ENCODE measurements at regions not wholly inside any gene's neighbourhood (a gene's known extent, or its start where the extent isn't known, plus 50 kb on each side); places are given as distances from the start of the nearest gene placed in this dataset.
"Not testable (repeated sequence)": the region's sequence is repeated elsewhere in the genome, so short reads cannot be mapped to it uniquely, and the experiment has no call there.

- no peaks in the 10 kb centered on the region for H3K27me3 ChIP-seq (ENCODE audit: control insufficient read depth in 2 of 2, insufficient read depth in 2 of 2, low read length in 2 of 2)
- no peaks in the 10 kb centered on the region for H4K20me1 ChIP-seq (replicated peaks; ENCODE audit: control insufficient read depth, extremely low read depth, insufficient read depth, low read length)
- TF ChIP-seq CTCF (IDR thresholded peaks at IDR 0.05; ENCODE audit: extremely low read depth in 1 of 2, insufficient read depth in 1 of 2, low read depth in 1 of 2, low read length in 2 of 2) (no peak), POLR2AphosphoS5 (IDR thresholded peaks at IDR 0.05; ENCODE audit: insufficient read depth, low read depth, low read length) (no peak), MAX (IDR thresholded peaks at IDR 0.05; ENCODE audit: insufficient read depth, insufficient read length) (no peak), POLR2A (IDR thresholded peaks at IDR 0.05; ENCODE audit: low read depth, low read length) (no peak), JUN (IDR thresholded peaks at IDR 0.05; ENCODE audit: borderline replicate concordance, insufficient read depth, insufficient read length, low read depth) (no peak), EZH2 (IDR thresholded peaks at IDR 0.05; ENCODE audit: borderline replicate concordance, low read depth, low read length, severe bottlenecking) (no peak), GATA2 (IDR thresholded peaks at IDR 0.05; ENCODE audit: insufficient read depth, insufficient read length, low read depth, low read length) (no peak), MYC (IDR thresholded peaks at IDR 0.05; ENCODE audit: low read depth, low read length) (no peak), FOS (IDR thresholded peaks at IDR 0.05; ENCODE audit: borderline replicate concordance, insufficient read depth, low read length) (no peak)
- no peak overlapping the region for H3K4me3 ChIP-seq (replicated peaks in 1 of 3; ENCODE audit: insufficient read depth in 1 of 3, low read depth in 1 of 3, low read length in 3 of 3)
- ChIA-PET POLR2A (no interaction called here), CTCF (no interaction called here)
- no peak for DNase-seq (ENCODE audit: low read depth, low spot score)
- H2AFZ ChIP-seq (ENCODE audit: low read depth, low read length): no peak overlapping the region
- H3K36me3 ChIP-seq (ENCODE audit: control insufficient read depth in 2 of 2, extremely low read depth in 1 of 2, insufficient read depth in 2 of 2, low read length in 2 of 2): no peaks in the 10 kb centered on the region
- H3K9me1 ChIP-seq (replicated peaks; ENCODE audit: control insufficient read depth, extremely low read depth, insufficient read depth, low read length): peaks cover 2% of the 10 kb centered on the region
- no peak overlapping the region for H3K9ac ChIP-seq (replicated peaks; ENCODE audit: extremely low read depth, insufficient read depth, low read length)
- no TSS peak for BruUV-seq (replicated peaks)
- peak; percentile 66 for FAIRE-seq
- intact Hi-C loops (cut with micrococcal nuclease) (no loop called here), dilution Hi-C loops (cut with MboI; ENCODE audit: extremely low pct_ligation_motif_present, low sequenced_read_pairs) (no loop called here)
- H3K27ac ChIP-seq (ENCODE audit: insufficient read depth, low read depth, low read length): no peak overlapping the region
- H3K9me3 ChIP-seq (replicated peaks; ENCODE audit: control insufficient read depth, insufficient read depth, low read length): no peaks in the 10 kb centered on the region
- H3K4me1 ChIP-seq (ENCODE audit: control insufficient read depth, extremely low read depth, insufficient read depth, low read length): no peaks in the 10 kb centered on the region
- H3K79me2 ChIP-seq (ENCODE audit: control insufficient read depth, insufficient read depth, low read length): no peaks in the 10 kb centered on the region
- H3K4me2 ChIP-seq (ENCODE audit: insufficient read depth, low read length): no peak overlapping the region
Observed at GRCh38 chr14:71433303-71433702, 498.9 kb upstream of the RGS6 start.

- H4K20me1 ChIP-seq (replicated peaks; ENCODE audit: control insufficient read depth, extremely low read depth, insufficient read depth, low read length); H3K27me3 ChIP-seq (ENCODE audit: control insufficient read depth in 2 of 2, insufficient read depth in 2 of 2, low read length in 2 of 2); DNase-seq (ENCODE audit: low read depth, low spot score); H3K9me3 ChIP-seq (replicated peaks; ENCODE audit: control insufficient read depth, insufficient read depth, low read length); H3K4me2 ChIP-seq (ENCODE audit: insufficient read depth, low read length); intact Hi-C loops (cut with micrococcal nuclease); H3K4me3 ChIP-seq (replicated peaks in 1 of 3; ENCODE audit: insufficient read depth in 1 of 3, low read depth in 1 of 3, low read length in 3 of 3); FAIRE-seq; H3K36me3 ChIP-seq (ENCODE audit: control insufficient read depth in 2 of 2, extremely low read depth in 1 of 2, insufficient read depth in 2 of 2, low read length in 2 of 2); dilution Hi-C loops (cut with MboI; ENCODE audit: extremely low pct_ligation_motif_present, low sequenced_read_pairs); H3K4me1 ChIP-seq (ENCODE audit: control insufficient read depth, extremely low read depth, insufficient read depth, low read length); BruUV-seq (replicated peaks); H2AFZ ChIP-seq (ENCODE audit: low read depth, low read length); POLR2A ChIA-PET; H3K9me1 ChIP-seq (replicated peaks; ENCODE audit: control insufficient read depth, extremely low read depth, insufficient read depth, low read length); CTCF ChIA-PET; H3K79me2 ChIP-seq (ENCODE audit: control insufficient read depth, insufficient read depth, low read length); H3K27ac ChIP-seq (ENCODE audit: insufficient read depth, low read depth, low read length); H3K9ac ChIP-seq (replicated peaks; ENCODE audit: extremely low read depth, insufficient read depth, low read length): not testable (repeated sequence)
Observed at GRCh38 chr14:71435641-71436040, 496.6 kb upstream of the RGS6 start.
